HepG2 (cell line): ENCODE measurements at regions not wholly inside any gene's neighbourhood (a gene's known extent, or its start where the extent isn't known, plus 50 kb on each side); places are given as distances from the start of the nearest gene placed in this dataset.

Experiments used
- BCLAF1 ChIP-seq: fragments of 450-650 bp; IDR thresholded peaks from 2 replicates; pipeline ENCODE4 v1.6.1; 2017; ENCODE audit warnings: mild to moderate bottlenecking
- CHD2 ChIP-seq: IDR thresholded peaks from 2 replicates; pipeline ENCODE4 v1.6.1; 2011; ENCODE audit warnings: low read depth, low read length, improper control_type of control experiment
- DMTF1 ChIP-seq: sonication (generic); formaldehyde crosslinking; IDR thresholded peaks from 2 replicates; pipeline ENCODE4 v1.4.0; 2020; ENCODE audit warnings: mild to moderate bottlenecking, missing genetic modification reagents
- HMGXB3 ChIP-seq: sonication (generic); formaldehyde crosslinking; IDR thresholded peaks from 2 replicates; pipeline ENCODE4 v1.4.0; 2020; ENCODE audit warnings: missing genetic modification reagents, borderline replicate concordance
- IRF1 ChIP-seq: sonication (generic); formaldehyde crosslinking; IDR thresholded peaks from 2 replicates; pipeline ENCODE4 v1.4.0; 2020; ENCODE audit warnings: low read depth, mild to moderate bottlenecking, missing genetic modification reagents
- KAT2B ChIP-seq: fragments of 150-350 bp; IDR thresholded peaks from 2 replicates; pipeline ENCODE4 v1.6.1; 2014; ENCODE audit warnings: low read depth, low read length, borderline replicate concordance
- LCORL ChIP-seq, 2 experiments: fragments of 450-650 bp in 1 of 2; sonication (generic) in 1 of 2; formaldehyde crosslinking in 1 of 2; IDR thresholded peaks; 2 replicates each; pipeline versions ENCODE4 v1.5.0 to v1.6.1; 2017 to 2020; ENCODE audit warnings: antibody characterized with exemption in 1 of 2, missing genetic modification reagents in 1 of 2
- NCOA1 ChIP-seq: sonication (generic); formaldehyde crosslinking; IDR thresholded peaks from 2 replicates; pipeline ENCODE4 v1.9.0; 2021; ENCODE audit warnings: missing genetic modification reagents
- NFE2 ChIP-seq: sonication (generic); formaldehyde crosslinking; IDR thresholded peaks from 2 replicates; pipeline ENCODE4 v1.4.0; 2020; ENCODE audit warnings: missing genetic modification reagents
- NFYB ChIP-seq: sonication (generic); formaldehyde crosslinking; IDR thresholded peaks from 2 replicates; pipeline ENCODE4 v1.4.0; 2020; ENCODE audit warnings: missing genetic modification reagents
- NR3C1 ChIP-seq: sonication (generic); formaldehyde crosslinking; IDR thresholded peaks from 2 replicates; pipeline ENCODE4 v1.4.0; 2020; ENCODE audit warnings: missing genetic modification reagents
- PRMT3 ChIP-seq: sonication (generic); formaldehyde crosslinking; IDR thresholded peaks from 2 replicates; pipeline ENCODE4 v1.8.1; 2022; ENCODE audit warnings: low read depth, mild to moderate bottlenecking, moderate library complexity, missing genetic modification reagents, borderline replicate concordance
- TCF7L2 ChIP-seq: IDR thresholded peaks from 2 replicates; pipeline ENCODE4 v1.6.1; 2011; ENCODE audit warnings: mild to moderate bottlenecking, low read depth, low read length, moderate library complexity
- ZFY ChIP-seq: sonication (generic); formaldehyde crosslinking; IDR thresholded peaks from 2 replicates; pipeline ENCODE4 v1.4.0; 2020; ENCODE audit warnings: missing genetic modification reagents
- ZNF331 ChIP-seq: sonication (generic); formaldehyde crosslinking; IDR thresholded peaks from 2 replicates; pipeline ENCODE4 v1.4.0; 2020; ENCODE audit warnings: missing genetic modification reagents
- ZNF431 ChIP-seq: sonication (generic); formaldehyde crosslinking; IDR thresholded peaks from 2 replicates; pipeline ENCODE4 v1.9.0; 2022; ENCODE audit warnings: missing genetic modification reagents, low read depth, mild to moderate bottlenecking, borderline replicate concordance
- ZNF577 ChIP-seq: sonication (generic); formaldehyde crosslinking; IDR thresholded peaks from 2 replicates; pipeline ENCODE4 v1.4.0; 2020; ENCODE audit warnings: mild to moderate bottlenecking, low read depth, missing genetic modification reagents, borderline replicate concordance

GRCh38 chr13:107119989-107120881 lies 552.3 kb upstream of the ARGLU1 start (continued):
- TF ChIP-seq NR3C1 (CRISPR knock-in tag): no peak
- TF ChIP-seq BCLAF1: no peak
- peak; percentile 85 for TF ChIP-seq ZNF331 (CRISPR knock-in tag)
- TF ChIP-seq TCF7L2: peak; percentile 22; the same call in 1 of the 2 replicates
- TF ChIP-seq NCOA1 (CRISPR knock-in tag): no peak
- no peak for TF ChIP-seq HMGXB3 (CRISPR knock-in tag)
- no peak for TF ChIP-seq ZNF577 (CRISPR knock-in tag)
- no peak for TF ChIP-seq LCORL (IDR thresholded peaks at IDR 0.05)
- TF ChIP-seq LCORL (CRISPR knock-in tag; IDR thresholded peaks at IDR 0.05): no peak
- no peak for TF ChIP-seq IRF1 (CRISPR knock-in tag)
- no peak for TF ChIP-seq ZNF431
- no peak for TF ChIP-seq NFYB (CRISPR knock-in tag)
- TF ChIP-seq ZFY (CRISPR knock-in tag): no peak
- no peak for TF ChIP-seq NFE2 (CRISPR knock-in tag)
- no peak for TF ChIP-seq CHD2
- no peak for TF ChIP-seq KAT2B
- TF ChIP-seq PRMT3 (CRISPR knock-in tag): no peak
- TF ChIP-seq DMTF1 (CRISPR knock-in tag): no peak
